HG03097 (cell line): ENCODE measurements at regions not wholly inside any gene's neighbourhood (a gene's known extent, or its start where the extent isn't known, plus 50 kb on each side); places are given as distances from the start of the nearest gene placed in this dataset.
A peak's percentile ranks its signal among the peaks of the same experiment; 100 is the strongest.

Experiments used
- ATAC-seq: cut with Tn5 transposase; IDR thresholded peaks from one replicate; pipeline ENCODE4 v1.9.1; 2021; ENCODE audit not compliant: unreplicated experiment, low FRiP score

DNA sequence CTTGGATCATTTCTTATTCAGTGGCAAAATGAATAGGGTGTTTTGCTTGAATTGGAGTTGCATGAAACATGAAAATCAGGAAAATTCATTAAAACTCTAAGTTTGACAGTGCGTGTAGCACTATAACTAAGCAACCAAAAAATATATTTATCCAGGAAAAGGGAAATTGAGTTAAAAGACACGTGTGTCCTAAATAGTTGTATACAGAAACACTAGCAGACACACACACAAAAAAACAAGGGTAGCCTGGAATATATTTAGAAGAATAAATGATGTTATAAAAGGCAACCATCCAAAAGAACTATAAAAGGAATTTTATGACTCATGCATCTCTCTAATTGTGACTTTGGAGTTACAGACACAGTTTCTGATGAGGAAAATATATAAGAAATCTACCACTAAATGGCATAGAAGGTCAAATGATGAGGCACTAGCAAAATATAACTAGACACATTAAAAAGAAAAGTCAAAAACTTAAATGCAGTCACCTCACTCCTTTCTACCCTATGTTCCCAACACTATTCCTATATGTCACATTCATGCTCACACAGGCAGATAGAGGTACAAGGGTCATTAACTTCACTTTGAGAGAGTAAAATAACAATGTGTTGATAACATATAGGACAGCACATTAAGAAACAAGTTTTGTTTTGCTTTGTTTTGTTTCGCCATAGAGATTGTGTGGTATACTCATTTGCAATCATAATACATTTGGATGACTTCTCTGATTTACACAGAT is 793.6 kb upstream of the INTU start:
- ATAC-seq: no peak

DNA sequence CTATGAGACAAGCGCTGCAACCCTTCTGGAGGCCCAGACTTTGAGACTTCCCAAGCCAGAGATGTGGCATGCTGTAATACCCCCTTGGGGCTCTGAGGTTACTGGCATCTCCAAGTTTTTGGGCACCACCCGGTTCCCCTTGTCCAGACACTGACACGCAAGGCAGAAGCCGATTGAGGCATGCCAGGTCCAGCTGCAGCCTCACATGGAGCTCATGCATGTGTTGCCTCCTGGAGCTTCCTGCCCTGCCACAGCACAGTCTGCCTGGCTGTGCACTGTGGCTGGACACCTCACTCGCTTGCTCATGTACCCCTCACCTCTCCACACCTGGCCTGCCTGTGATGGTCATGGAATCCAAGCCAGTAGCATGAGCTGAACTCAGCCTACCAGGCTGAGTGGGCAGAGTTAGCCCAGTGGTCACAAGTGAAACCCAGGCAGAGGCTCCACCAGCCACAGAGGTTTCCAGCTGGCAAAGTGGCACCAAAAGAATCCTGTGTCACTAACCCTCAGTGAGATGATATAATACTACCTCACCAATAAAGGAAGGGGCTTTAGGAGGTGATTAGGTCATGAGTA is 789.2 kb upstream of the INTU start:
- no peak for ATAC-seq

DNA sequence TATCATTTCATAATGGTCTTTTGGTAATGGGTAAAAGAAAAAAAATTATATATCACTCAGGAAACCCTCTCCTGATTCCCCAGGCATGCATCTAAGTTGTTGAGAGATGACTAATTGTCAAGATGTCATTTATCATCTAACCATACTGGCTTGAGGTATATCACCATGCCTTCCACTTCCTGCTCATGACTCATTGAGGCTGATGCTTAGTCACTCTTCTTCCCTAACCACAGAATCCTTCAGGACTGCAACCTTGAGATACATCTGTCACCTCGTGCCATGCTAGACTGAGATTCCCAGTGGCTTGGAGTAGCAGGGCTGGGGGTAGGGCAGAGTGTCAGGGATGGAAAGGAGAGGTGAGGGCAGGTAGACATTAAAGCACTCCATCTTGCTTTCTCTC is 782.5 kb upstream of the INTU start:
- ATAC-seq: peak; percentile 68

DNA sequence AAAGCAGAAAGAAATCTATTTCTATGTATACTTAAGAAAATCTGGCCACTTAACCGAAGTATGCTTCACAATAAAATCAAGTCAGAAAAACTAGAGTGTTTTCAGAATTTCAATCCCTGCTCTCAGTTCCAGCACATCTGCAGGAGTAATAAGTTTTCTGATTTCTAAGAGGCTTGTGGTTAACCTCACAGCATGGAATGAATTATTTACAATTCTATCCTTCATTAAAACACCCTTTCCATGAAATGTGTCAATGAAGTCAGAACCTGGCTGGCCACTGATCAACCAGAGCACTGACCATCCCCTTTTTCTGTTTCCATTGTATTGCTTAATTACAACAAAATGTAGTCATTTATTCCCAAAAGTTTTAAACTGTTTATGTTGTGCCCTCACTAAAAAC is 781.4 kb upstream of the INTU start:
- ATAC-seq: no peak

DNA sequence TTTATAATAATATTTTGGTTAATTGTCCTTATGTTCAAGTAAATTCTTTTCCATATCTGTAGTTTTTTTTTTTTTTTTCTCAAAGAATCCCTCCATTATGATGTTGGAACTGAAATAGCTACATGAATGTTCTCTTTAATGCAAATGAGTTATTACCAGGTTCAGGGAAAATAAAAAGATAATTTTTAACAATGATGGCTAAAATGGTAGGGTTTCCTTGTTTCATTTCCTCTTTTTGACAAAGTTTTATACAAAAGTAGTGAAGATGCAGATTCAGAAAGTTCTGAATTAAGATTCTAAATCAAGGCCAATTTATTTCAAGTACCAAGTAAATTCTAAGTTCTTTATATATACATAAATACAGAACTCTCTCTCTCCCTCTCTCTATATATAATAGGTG is 779.0 kb upstream of the INTU start:
- no peak for ATAC-seq

DNA sequence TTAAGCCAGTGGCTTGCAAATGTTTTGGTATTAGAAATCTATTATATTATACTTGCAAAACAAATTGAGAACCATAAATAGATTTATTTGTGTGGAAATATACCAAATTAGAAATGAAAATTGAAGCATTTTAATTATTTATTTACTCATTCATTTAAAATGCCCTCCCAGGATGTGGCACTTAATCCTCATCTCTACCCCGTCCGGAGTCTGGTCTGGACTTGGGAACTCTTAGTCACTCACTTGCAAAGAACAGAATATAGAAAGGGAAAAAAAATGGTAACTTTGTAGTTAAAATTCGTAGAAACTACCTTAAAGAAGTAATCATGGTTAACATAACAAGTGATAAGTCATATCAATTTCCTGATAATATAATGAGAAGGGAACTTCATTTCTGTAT is 775.9 kb upstream of the INTU start:
- no peak for ATAC-seq

DNA sequence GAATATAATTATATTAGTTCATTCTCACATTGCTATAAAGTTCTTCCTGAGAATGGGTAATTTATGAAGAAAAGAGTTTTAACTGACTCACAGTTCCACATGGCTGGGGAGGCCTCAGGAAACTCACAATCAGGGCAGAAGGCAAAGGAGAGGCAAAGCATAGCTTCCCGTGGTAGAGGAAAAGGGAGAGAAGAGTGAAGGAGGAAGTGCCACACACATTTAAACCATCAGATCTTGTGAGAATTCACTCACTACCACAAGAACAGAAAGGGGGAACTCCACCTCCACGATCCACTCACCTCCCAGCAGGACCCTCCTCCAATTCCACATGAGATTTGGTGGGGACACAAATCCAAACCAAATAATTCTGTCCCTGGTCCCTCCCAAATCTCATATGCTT is 773.4 kb upstream of the INTU start:
- ATAC-seq: no peak

DNA sequence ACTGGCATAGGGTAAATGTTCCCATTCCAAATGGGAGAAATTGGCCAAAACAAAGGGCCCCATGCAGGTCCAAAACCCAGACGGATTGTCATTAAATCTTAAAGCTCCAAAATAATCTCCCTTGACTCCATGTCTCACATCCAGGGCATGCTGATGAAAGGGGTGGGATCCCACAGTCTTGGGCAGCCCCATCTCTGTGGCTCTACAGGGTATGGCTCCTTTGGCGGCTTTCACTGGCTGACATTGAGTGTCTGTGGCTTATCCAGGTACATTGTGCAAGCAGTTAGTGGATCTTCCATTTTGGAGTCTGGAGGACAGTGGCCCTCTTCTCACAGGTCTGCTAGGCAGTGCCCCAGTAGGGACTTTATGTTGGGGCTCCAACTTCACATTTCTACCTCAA is 772.9 kb upstream of the INTU start:
- no peak for ATAC-seq

DNA sequence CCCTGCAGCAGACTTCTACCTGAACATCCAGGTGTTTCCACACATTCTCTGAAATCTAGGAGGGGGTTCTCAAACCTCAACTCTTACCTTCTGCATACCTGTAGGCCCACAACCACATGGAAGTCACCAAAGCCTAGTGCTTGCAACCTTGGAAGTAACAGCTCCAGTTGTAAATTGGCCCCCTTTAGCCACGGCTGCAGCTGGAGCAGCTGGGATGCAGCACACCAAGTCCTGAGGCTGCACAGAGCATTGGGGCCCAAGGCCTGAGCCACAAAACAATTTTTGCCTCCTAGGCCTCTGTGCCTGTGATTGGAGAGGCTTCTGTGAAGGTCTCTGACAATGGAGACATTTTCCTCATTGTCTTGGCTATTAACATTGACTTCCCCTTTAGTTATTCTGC is 772.4 kb upstream of the INTU start:
- ATAC-seq: no peak

DNA sequence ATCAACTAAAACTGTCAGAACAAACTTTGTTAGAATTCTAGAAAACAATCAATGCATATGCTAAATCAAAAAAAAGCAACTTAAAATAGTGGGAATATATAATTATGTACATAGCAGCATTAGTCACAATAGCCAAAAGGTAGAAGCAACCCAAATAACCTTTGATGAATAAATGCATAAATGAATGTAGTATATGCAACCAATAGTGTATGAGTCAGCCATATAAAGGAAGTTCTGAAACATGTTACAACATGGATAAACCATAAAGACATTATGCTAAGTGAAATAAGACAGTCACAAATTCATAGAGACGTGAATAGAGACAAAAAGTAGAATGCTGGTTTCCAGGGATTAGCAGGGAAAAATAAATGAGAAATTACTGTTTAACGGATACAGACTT is 762.8 kb upstream of the INTU start:
- no peak for ATAC-seq

DNA sequence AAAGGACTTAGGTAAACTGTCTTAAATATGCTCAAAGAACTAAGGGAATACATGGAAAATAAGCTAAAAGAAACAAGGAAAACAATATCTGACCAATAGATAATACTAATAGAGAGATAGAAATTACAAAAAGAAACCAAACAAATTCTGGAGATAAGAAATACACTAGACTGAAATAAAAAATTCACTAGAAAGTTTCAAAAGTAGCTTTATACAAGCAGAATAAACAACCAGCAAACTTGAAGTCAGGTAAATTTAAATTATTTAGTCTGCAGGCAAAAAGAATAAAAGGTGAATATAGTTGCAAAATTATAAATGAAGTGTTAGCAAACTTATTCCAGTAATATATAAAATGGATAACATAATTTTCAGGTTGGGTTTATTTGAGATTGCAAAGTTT is 760.9 kb upstream of the INTU start:
- no peak for ATAC-seq

DNA sequence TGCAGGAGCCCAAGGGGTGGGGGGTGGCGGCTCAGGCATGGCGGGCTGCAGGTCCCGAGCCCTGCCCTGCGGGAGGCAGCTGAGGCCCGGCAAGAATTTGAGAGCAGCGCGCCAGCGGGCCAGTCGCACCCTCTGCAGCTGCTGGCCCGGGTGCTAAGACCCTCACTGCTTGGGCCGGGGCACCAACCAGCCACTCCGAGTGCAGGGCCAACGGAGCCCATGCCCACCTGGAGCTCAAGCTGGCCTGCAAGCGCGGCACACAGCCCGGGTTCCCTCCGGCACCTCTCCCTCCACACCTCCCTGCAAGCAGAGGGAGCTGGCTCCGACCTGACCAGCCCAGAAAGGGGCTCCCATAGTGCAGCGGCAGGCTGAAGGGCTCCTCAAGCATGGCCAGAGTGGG is 758.2 kb upstream of the INTU start:
- no peak for ATAC-seq

DNA sequence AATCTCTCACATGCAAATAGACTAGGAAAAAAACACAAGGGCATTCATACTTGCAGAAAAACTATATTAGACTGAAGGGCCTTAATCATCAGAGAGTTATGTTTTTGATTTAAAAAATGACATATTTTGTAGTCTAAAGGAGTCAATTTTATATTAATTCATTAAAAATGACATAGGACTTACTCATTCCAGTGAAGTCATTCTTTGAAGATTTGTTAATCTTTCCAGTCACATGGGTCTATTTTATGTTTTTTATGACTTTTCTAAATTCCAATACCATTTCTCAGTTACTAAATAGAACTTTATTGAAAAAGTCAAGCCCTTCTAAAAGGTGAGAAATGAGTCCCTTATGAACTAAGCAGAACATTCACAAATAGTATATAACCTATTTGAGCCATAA is 743.8 kb upstream of the INTU start:
- no peak for ATAC-seq

DNA sequence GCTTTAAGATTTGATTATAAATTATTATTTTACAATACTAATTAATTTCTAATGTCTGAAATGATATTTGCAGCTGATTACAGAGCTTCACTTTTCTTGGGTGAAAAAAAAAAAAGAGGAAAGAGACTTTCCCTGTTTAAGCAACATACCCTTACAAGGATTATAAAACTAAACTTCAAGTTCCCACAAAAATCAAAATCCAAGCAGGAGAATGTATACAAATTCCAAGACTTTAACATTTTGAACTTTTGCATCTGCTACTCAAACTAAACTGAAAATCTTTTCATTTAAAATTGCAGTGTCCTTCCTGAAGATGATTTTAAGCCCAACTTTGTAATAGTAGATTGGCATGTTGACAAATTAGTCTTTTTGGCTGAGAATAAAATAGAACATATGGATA is 742.4 kb upstream of the INTU start:
- no peak for ATAC-seq

DNA sequence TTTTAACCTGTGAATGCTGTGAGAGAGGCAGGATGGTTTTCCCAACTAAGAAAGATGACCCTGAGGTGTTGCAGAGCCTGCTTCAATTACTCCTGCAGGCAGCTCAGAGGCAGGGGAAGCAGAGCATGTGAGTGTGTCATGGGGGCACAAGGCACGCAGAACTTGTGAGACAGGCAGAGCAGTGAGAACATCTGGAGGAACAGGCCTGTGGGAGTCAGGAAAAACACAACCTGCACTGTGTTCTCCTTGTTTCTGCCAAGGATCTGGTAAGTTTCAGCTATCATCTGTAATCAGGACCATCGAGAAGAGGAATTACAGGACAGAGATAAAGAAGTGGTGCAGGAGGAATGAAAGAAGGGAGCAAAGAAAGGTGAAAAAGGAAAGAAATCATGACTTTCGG is 741.8 kb upstream of the INTU start:
- no peak for ATAC-seq

DNA sequence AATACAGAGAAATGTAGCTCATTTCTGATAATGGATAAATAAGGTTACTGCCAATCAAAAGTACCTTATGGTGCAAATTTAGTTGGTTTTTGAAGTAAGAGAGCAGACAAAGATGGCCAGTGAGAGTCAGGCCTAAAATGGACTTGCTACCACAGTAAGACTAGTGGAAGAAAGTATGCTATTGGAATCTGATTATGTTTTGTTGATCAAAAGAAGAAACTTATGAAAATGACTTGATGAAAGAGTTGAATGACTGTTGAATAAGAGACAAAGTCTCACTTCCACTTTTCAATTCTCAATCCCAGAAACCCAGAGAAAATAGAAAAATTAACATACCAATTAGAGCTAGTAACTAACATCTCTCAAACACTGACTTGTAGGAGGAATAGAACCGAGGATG is 737.8 kb upstream of the INTU start:
- no peak for ATAC-seq

DNA sequence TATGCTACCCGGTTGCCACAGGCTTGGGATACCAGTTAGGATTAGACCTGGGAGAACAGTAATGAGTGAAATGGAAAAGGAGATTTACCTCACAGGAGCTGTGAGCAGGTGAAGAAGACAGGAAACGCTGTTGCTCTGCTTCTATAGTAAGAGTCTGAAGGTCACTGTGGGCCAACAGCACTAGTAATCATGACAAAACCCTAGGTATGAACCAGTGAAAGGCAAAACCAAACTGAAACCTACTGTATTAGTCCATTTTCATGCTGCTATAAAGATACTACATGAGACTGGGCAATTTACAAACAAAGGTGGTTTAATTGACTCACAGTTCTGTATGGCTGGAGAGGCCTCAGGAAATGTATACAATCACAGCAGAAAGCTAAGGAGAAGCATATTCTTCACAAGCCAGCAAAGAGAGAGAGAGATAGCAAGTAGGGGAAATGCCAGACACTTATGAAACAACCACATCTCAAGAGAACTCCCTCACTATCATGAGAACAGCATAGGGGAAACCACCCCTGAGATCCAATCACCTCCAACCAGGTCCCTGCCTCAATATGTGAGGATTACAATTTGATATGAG is 736.7 kb upstream of the INTU start:
- ATAC-seq: no peak

DNA sequence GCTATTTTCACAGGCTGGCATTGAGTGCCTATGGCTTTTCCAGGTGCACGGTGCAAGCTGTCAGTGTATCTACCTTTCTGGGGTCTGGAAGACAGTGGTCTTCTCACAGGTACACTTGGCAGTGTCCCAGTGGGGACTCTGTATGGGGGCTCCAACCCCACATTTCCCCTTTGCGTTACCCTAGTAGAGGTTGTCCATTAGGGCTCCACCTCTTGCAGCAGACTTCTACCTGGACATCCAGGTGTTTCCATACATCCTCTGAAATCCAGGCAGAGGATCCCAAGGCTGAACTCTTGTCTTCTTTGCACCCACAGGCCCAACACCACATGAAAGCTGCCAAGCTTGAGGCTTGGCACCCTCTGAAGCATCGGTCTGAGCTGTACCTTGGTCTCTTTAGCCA is 735.7 kb upstream of the INTU start:
- no peak for ATAC-seq

DNA sequence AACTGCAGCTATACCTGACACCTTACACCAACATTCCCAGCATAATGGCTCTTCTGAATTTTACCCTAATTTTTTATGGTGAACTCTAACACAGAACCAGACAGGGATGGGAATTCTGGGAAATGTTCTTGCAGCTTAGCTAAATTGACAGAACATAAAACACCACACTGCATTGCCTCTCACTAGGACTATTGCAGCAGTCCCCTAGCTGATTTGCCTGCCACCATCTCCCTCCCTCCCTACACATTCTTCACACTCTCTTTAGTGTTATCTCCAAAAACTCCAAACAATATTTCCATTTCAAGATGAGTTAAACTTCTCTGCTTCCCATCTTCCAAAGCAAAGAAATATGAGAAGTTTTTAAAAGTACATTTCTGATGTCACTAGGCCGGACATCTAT is 733.9 kb upstream of the INTU start:
- no peak for ATAC-seq

DNA sequence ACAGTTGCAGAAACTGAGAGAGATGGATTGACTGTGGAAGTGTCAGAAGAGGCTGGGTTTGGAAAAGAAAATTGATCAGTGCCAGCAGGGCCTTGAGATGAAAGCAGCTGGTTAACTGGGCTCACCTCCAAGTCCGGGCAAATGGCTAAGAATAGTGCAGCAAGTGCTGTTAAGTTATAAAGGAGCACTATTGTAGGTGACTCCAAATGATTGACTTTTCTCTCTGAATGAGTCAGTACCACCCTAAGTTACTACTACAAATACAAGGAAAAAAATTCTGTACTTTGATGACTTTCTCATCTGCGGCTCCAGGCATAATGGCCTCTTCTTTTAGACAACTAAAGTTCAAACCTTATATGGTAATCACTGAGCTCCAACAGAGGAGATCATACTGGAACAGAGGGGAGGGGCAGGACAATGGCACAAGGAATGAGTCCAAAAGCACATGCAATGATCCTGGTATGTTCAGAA is 733.4 kb upstream of the INTU start:
- no peak for ATAC-seq

DNA sequence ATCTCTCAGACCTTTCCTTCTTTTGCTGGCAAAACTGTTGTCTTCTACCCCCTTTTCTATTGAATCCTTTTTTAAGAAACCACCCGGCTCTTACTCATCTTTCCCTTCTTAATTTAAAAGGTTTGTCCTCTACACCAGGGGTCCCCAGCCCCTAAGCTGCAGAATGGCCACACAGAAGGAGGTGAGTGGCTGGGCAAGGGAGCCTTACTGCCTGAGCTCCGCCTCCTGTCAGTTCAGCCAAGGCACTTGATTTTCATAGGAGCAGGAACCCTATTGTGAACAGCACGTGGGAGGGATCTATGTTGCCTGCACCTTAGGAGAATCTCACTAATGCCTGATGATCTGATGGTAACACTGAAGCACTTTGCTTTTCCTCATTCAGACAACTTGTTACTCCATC is 726.3 kb upstream of the INTU start:
- ATAC-seq: no peak

DNA sequence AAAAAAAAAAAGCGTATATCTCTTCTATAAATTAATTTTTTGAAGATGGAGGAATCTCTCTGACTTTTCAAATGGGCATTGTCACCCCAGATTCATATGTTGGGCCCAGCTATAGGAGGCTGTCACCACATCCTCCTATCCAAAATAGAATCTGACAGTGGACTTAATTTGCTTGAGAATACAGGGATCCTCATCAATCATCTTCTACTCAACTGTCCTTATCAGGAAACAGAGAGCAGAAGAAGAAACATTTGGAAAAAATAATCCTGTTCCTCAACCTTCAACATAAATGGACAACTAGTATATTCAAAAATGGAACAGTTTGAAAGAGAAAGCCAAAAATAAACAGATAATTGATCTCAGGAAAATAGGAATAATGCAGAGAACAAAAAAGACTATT is 725.4 kb upstream of the INTU start:
- ATAC-seq: no peak
